ENCODE measurements at regions not wholly inside any gene's neighbourhood (a gene's known extent, or its start where the extent isn't known, plus 50 kb on each side); places are given as distances from the start of the nearest gene placed in this dataset.
"Not testable (repeated sequence)": the region's sequence is repeated elsewhere in the genome, so short reads cannot be mapped to it uniquely, and the experiment has no call there.

- intact Hi-C loops (cut with DNase I) = no loop called here
- no peak for DNase-seq (ENCODE audit: low spot score)
These were observed 511.3 kb downstream of the DIPK2A start for GRCh38 chr3:144482876-144483275.

- DNase-seq (ENCODE audit: low spot score) = no peak
- intact Hi-C loops (cut with DNase I) = no loop called here
These were observed 515.4 kb downstream of the DIPK2A start for GRCh38 chr3:144487011-144487410.

GRCh38 chr3:144488927-144489326 is 517.3 kb downstream of the DIPK2A start:
- intact Hi-C loops (cut with DNase I) = no loop called here
- DNase-seq (ENCODE audit: low spot score) = no peak

GRCh38 chr3:144491333-144491732 is 519.7 kb downstream of the DIPK2A start:
- intact Hi-C loops (cut with DNase I) = no loop called here
- DNase-seq (ENCODE audit: low spot score) = no peak

GRCh38 chr3:144494651-144495050 is 523.0 kb downstream of the DIPK2A start:
- DNase-seq (ENCODE audit: low spot score); intact Hi-C loops (cut with DNase I): not testable (repeated sequence)

GRCh38 chr3:144496141-144496835 is 524.7 kb downstream of the DIPK2A start:
- intact Hi-C loops (cut with DNase I) = no loop called here
- DNase-seq (ENCODE audit: low spot score) = no peak

- intact Hi-C loops (cut with DNase I) = no loop called here
- no peak for DNase-seq (ENCODE audit: low spot score)
These were observed 525.8 kb downstream of the DIPK2A start for GRCh38 chr3:144497452-144497851.

- intact Hi-C loops (cut with DNase I) = no loop called here
- DNase-seq (ENCODE audit: low spot score) = no peak
These were observed 527.6 kb downstream of the DIPK2A start for GRCh38 chr3:144499001-144499930.

GRCh38 chr3:144501467-144501866 is 529.8 kb downstream of the DIPK2A start:
- intact Hi-C loops (cut with DNase I) = no loop called here
- DNase-seq (ENCODE audit: low spot score) = no peak

- intact Hi-C loops (cut with DNase I) = no loop called here
- DNase-seq (ENCODE audit: low spot score) = no peak
These were observed 530.8 kb downstream of the DIPK2A start for GRCh38 chr3:144502402-144502801.

- intact Hi-C loops (cut with DNase I); DNase-seq (ENCODE audit: low spot score): not testable (repeated sequence)
These were observed 534.8 kb downstream of the DIPK2A start for GRCh38 chr3:144506375-144506774.

- DNase-seq (ENCODE audit: low spot score) = no peak
- intact Hi-C loops (cut with DNase I) = no loop called here
These were observed 539.7 kb downstream of the DIPK2A start for GRCh38 chr3:144511346-144511745.

GRCh38 chr3:144516026-144516425 is 544.4 kb downstream of the DIPK2A start:
- intact Hi-C loops (cut with DNase I) = no loop called here
- DNase-seq (ENCODE audit: low spot score) = no peak

GRCh38 chr3:144516589-144516988 is 545.0 kb downstream of the DIPK2A start:
- intact Hi-C loops (cut with DNase I) = no loop called here
- no peak for DNase-seq (ENCODE audit: low spot score)

- no peak for DNase-seq (ENCODE audit: low spot score)
These were observed 549.5 kb downstream of the DIPK2A start for GRCh38 chr3:144521131-144521530.

GRCh38 chr3:144522456-144522855 is 550.8 kb downstream of the DIPK2A start:
- DNase-seq (ENCODE audit: low spot score) = no peak
- intact Hi-C loops (cut with DNase I) = no loop called here

More at GRCh38 chr3:144521131-144521530, 549.5 kb downstream of the DIPK2A start:
- intact Hi-C loops (cut with DNase I) = no loop called here

- intact Hi-C loops (cut with DNase I) = no loop called here
- DNase-seq (ENCODE audit: low spot score) = no peak
These were observed 551.8 kb downstream of the DIPK2A start for GRCh38 chr3:144523396-144523795.

GRCh38 chr3:144524531-144524930 is 552.9 kb downstream of the DIPK2A start:
- intact Hi-C loops (cut with DNase I) = no loop called here
- DNase-seq (ENCODE audit: low spot score) = no peak

GRCh38 chr3:144529566-144529965 is 557.9 kb downstream of the DIPK2A start:
- DNase-seq (ENCODE audit: low spot score) = no peak
- intact Hi-C loops (cut with DNase I) = no loop called here

- intact Hi-C loops (cut with DNase I) = no loop called here
- DNase-seq (ENCODE audit: low spot score) = no peak
These were observed 573.2 kb downstream of the DIPK2A start for GRCh38 chr3:144544871-144545270.

GRCh38 chr3:144546539-144546938 is 574.9 kb downstream of the DIPK2A start:
- no peak for DNase-seq (ENCODE audit: low spot score)
- intact Hi-C loops (cut with DNase I) = no loop called here

All from cardiac septum (tissue), 1 donor.